ENCODE measurements at regions not wholly inside any gene's neighbourhood (a gene's known extent, or its start where the extent isn't known, plus 50 kb on each side); places are given as distances from the start of the nearest gene placed in this dataset.

DNA sequence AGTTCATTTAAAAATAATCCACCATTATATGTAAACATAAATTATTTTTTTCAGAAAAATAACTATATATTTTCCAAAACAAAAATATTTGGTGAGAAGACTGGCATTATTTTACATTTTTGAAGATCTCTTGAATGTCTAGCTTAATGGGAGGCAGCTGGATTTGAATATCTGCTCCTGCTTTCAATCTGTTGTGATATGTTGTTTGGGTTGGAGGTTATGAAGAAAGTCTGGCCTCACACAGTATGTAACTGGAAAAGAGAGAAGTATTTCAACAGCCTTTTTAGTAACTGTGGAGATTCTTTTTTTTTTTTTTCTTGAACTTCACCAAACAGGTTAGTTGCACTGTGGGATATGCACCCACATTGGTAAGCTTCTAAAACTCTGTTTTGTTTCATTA is 84.7 kb upstream of the SLIT3 start:
- Histone ChIP-seq H3K36me3 (replicated peaks in 1 of 2; ENCODE audit: control extremely low read depth in 1 of 2, control insufficient read depth in 1 of 2, extremely low read depth in 1 of 2, insufficient read depth in 2 of 2, low read length in 1 of 2) (no peaks in the 10 kb centered on the region), H3K27ac (ENCODE audit: low read length in 2 of 2) (no peak overlapping the region), H3K4me3 (ENCODE audit: control extremely low read depth in 1 of 5, extremely low read depth in 1 of 5, insufficient read depth in 1 of 5, low read depth in 2 of 5, low read length in 4 of 5) (no peak overlapping the region), H3K4me2 (replicated peaks; ENCODE audit: low read depth, low read length, poor library complexity, severe bottlenecking) (no peak overlapping the region), H3K27me3 (replicated peaks in 1 of 4; ENCODE audit: control extremely low read depth in 1 of 4, control insufficient read depth in 3 of 4, insufficient read depth in 4 of 4, low read length in 3 of 4) (no peaks in the 10 kb centered on the region), H2AFZ (ENCODE audit: insufficient read depth, low read depth, low read length, poor library complexity, severe bottlenecking) (no peak overlapping the region), H3K79me2 (ENCODE audit: control insufficient read depth, insufficient read depth, low read length) (no peaks in the 10 kb centered on the region), H3K9ac (ENCODE audit: low read length) (no peak overlapping the region), H3K4me1 (ENCODE audit: control insufficient read depth in 2 of 2, insufficient read depth in 2 of 2, low read length in 2 of 2) (no peaks in the 10 kb centered on the region), H3K9me3 (ENCODE audit: control extremely low read depth in 1 of 3, control insufficient read depth in 2 of 3, insufficient read depth in 1 of 3, low read length in 2 of 3) (peaks cover 0 to 9% (median 0%) of the 10 kb centered on the region in 3 donors), H4K20me1 (ENCODE audit: control insufficient read depth, insufficient read depth, low read length, poor library complexity, severe bottlenecking) (no peaks in the 10 kb centered on the region)
- no peak for TF ChIP-seq EZH2 (IDR thresholded peaks at IDR 0.05; ENCODE audit: borderline replicate concordance, insufficient read depth, low read depth, low read length, poor library complexity, severe bottlenecking)
- peaks cover 7% of the 10 kb centered on the region for H3K9me3 Mint-ChIP-seq (ENCODE audit: insufficient read depth)
- ATAC-seq (ENCODE audit: low read depth), result no peak
- H3K27me3 Mint-ChIP-seq, result peaks cover under 1% of the 10 kb centered on the region
- H3K4me3 Mint-ChIP-seq, result no peak overlapping the region
- ChIA-PET CTCF (no interaction called here), POLR2A (no interaction called here)
- H3K4me1 Mint-ChIP-seq, result no peaks in the 10 kb centered on the region
- intact Hi-C loops (cut with micrococcal nuclease), result no loop called here
- no peak for DNase-seq
- no peak overlapping the region for H3K27ac Mint-ChIP-seq

DNA sequence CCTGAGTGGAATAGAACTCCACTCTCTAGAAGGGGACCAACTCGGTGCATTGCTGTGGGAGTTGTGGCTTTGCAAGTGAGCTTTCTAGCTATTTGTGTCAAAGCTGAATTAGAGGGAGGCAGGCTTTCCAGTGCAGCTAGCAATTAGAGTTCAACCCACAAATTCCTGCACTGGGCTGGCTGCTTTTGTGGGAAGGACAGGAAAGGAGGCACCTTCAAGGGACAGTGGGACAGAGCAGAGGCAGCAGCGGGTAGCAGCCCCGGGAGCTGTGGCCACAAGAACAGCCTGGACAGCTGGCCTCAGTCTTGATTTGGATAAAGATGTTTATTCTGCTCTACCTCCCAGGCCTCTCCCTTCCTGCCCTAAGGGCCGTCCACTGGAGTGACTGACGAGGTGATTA is 83.7 kb upstream of the SLIT3 start:
- TF ChIP-seq EZH2 (IDR thresholded peaks at IDR 0.05; ENCODE audit: borderline replicate concordance, insufficient read depth, low read depth, low read length, poor library complexity, severe bottlenecking), result no peak
- TF ChIP-seq, protein P1, sequence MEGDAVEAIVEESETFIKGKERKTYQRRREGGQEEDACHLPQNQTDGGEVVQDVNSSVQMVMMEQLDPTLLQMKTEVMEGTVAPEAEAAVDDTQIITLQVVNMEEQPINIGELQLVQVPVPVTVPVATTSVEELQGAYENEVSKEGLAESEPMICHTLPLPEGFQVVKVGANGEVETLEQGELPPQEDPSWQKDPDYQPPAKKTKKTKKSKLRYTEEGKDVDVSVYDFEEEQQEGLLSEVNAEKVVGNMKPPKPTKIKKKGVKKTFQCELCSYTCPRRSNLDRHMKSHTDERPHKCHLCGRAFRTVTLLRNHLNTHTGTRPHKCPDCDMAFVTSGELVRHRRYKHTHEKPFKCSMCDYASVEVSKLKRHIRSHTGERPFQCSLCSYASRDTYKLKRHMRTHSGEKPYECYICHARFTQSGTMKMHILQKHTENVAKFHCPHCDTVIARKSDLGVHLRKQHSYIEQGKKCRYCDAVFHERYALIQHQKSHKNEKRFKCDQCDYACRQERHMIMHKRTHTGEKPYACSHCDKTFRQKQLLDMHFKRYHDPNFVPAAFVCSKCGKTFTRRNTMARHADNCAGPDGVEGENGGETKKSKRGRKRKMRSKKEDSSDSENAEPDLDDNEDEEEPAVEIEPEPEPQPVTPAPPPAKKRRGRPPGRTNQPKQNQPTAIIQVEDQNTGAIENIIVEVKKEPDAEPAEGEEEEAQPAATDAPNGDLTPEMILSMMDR (IDR thresholded peaks at IDR 0.05), result no peak
- ATAC-seq (ENCODE audit: low read depth), result no peak
- WGBS (ENCODE audit: insufficient coverage), result 30% methylated on average over 2 of the region's 5 CpGs

More for the DNA sequence above, 83.7 kb upstream of the SLIT3 start:
- Histone ChIP-seq H3K36me3 (replicated peaks in 1 of 2; ENCODE audit: control extremely low read depth in 1 of 2, control insufficient read depth in 1 of 2, extremely low read depth in 1 of 2, insufficient read depth in 2 of 2, low read length in 1 of 2) (no peaks in the 10 kb centered on the region), H3K9ac (ENCODE audit: low read length) (no peak overlapping the region), H4K20me1 (ENCODE audit: control insufficient read depth, insufficient read depth, low read length, poor library complexity, severe bottlenecking) (no peaks in the 10 kb centered on the region), H3K79me2 (ENCODE audit: control insufficient read depth, insufficient read depth, low read length) (no peaks in the 10 kb centered on the region), H3K4me1 (ENCODE audit: control insufficient read depth in 2 of 2, insufficient read depth in 2 of 2, low read length in 2 of 2) (no peaks in the 10 kb centered on the region), H3K9me3 (ENCODE audit: control extremely low read depth in 1 of 3, control insufficient read depth in 2 of 3, insufficient read depth in 1 of 3, low read length in 2 of 3) (peaks cover 0 to 7% (median 0%) of the 10 kb centered on the region in 3 donors), H2AFZ (ENCODE audit: insufficient read depth, low read depth, low read length, poor library complexity, severe bottlenecking) (no peak overlapping the region), H3K27me3 (replicated peaks in 1 of 4; ENCODE audit: control extremely low read depth in 1 of 4, control insufficient read depth in 3 of 4, insufficient read depth in 4 of 4, low read length in 3 of 4) (no peaks in the 10 kb centered on the region), H3K4me2 (replicated peaks; ENCODE audit: low read depth, low read length, poor library complexity, severe bottlenecking) (no peak overlapping the region), H3K4me3 (ENCODE audit: control extremely low read depth in 1 of 5, extremely low read depth in 1 of 5, insufficient read depth in 1 of 5, low read depth in 2 of 5, low read length in 4 of 5) (no peak overlapping the region), H3K27ac (ENCODE audit: low read length in 2 of 2) (no peak overlapping the region)
- Mint-ChIP-seq H3K9me3 (ENCODE audit: insufficient read depth) (peaks cover 10% of the 10 kb centered on the region), H3K27me3 (no peaks in the 10 kb centered on the region), H3K4me3 (no peak overlapping the region), H3K4me1 (no peaks in the 10 kb centered on the region), H3K27ac (no peak overlapping the region)
- ChIA-PET CTCF (no interaction called here), POLR2A (no interaction called here)
- intact Hi-C loops (cut with micrococcal nuclease), result no loop called here
- DNase-seq, result no peak

Measured in B cell (primary cell).